ENCODE measurements at regions not wholly inside any gene's neighbourhood (a gene's known extent, or its start where the extent isn't known, plus 50 kb on each side); places are given as distances from the start of the nearest gene placed in this dataset.

GRCh38 chr4:145281951-145282350 lies 101.6 kb upstream of the OTUD4 start:
- Histone ChIP-seq H3K4me3 (no peak overlapping the region), H3K4me1 (peaks cover 0 to 36% (median 17%) of the 10 kb centered on the region in 12 donors), H3K36me3 (no peaks in the 10 kb centered on the region), H3K27me3 (no peaks in the 10 kb centered on the region), H3K9me3 (no peaks in the 10 kb centered on the region), H3K27ac (no peak overlapping the region)
- no peak for TF ChIP-seq POLR2A (IDR thresholded peaks at IDR 0.05)
- TF ChIP-seq, protein P1, sequence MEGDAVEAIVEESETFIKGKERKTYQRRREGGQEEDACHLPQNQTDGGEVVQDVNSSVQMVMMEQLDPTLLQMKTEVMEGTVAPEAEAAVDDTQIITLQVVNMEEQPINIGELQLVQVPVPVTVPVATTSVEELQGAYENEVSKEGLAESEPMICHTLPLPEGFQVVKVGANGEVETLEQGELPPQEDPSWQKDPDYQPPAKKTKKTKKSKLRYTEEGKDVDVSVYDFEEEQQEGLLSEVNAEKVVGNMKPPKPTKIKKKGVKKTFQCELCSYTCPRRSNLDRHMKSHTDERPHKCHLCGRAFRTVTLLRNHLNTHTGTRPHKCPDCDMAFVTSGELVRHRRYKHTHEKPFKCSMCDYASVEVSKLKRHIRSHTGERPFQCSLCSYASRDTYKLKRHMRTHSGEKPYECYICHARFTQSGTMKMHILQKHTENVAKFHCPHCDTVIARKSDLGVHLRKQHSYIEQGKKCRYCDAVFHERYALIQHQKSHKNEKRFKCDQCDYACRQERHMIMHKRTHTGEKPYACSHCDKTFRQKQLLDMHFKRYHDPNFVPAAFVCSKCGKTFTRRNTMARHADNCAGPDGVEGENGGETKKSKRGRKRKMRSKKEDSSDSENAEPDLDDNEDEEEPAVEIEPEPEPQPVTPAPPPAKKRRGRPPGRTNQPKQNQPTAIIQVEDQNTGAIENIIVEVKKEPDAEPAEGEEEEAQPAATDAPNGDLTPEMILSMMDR (IDR thresholded peaks at IDR 0.05) = no peak
- intact Hi-C loops (cut with DNase I) = loop anchor here in 1 of 10 donors (10.0 kb wide), 1 partner anchor 203 kb away; the partner anchor contains the start of gene SMAD1
- WGBS, 4 donors = 50 to 77% (median 69%) methylated on average over 1 of the region's 1 CpG
- no peak for ATAC-seq
- DNase-seq = no peak

DNA sequence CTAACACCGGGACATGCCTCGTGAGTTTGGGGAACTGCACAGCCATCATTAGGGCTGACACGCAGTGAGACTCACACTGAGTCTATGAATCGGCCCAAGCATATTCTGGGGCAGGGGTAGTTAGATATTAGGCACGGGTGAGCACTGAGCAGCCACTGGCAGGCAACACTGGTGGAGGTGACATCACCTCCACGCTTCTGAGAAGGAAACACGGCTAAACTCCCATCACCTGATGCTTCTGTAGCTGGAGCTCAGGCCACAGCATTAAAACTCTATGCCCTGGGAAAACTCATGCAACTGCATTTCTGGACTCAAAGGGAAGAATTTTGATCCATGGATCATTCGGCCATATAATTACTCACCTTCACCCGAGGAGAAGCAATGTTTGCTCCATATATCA lies 100.8 kb upstream of the OTUD4 start:
- 85 to 93% (median 90%) methylated on average over 9 of the region's 9 CpGs for WGBS, 4 donors
- H3K36me3 ChIP-seq = no peaks in the 10 kb centered on the region
- no peak for DNase-seq
- no peak overlapping the region for H3K27ac ChIP-seq
- H3K4me3 ChIP-seq = no peak overlapping the region
- no peak for ATAC-seq
- H3K27me3 ChIP-seq = no peaks in the 10 kb centered on the region
- intact Hi-C loops (cut with DNase I) = loop anchor here in 1 of 10 donors (10.0 kb wide), 1 partner anchor 204 kb away; the partner anchor contains the start of gene SMAD1
- peaks cover 0 to 36% (median 17%) of the 10 kb centered on the region in 12 donors for H3K4me1 ChIP-seq
- H3K9me3 ChIP-seq = no peaks in the 10 kb centered on the region
- TF ChIP-seq, protein P1 (IDR thresholded peaks at IDR 0.05) = no peak
- no peak for TF ChIP-seq POLR2A (IDR thresholded peaks at IDR 0.05)

DNA sequence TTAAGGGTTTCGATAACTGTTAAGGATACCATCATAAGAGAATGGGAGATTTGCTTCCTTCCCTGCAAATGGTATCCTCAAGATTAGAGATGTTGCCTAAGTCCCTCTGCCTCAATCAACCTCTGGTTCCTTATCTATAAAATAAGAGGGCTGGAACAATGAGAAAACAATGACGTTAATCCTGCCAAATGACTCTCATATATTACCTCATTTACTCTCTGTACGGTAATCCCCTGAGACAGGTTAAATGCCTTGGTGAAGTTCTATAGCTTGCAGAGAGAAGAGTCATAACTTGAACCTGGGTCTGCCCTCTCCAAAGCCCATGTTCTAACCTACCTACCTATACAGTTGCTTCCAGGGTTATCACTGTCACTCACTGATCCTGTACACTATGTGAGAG lies 100.2 kb upstream of the OTUD4 start:
- intact Hi-C loops (cut with DNase I) = loop anchor here in 1 of 10 donors (10.0 kb wide), 1 partner anchor 204 kb away; the partner anchor contains the start of gene SMAD1
- TF ChIP-seq POLR2A (IDR thresholded peaks at IDR 0.05) = no peak
- TF ChIP-seq, protein P1 (IDR thresholded peaks at IDR 0.05) = no peak
- no peaks in the 10 kb centered on the region for H3K36me3 ChIP-seq
- H3K4me1 ChIP-seq = peaks cover 0 to 36% (median 17%) of the 10 kb centered on the region in 12 donors
- WGBS, 4 donors = 46 to 58% (median 53%) methylated on average over 3 of the region's 3 CpGs
- H3K27me3 ChIP-seq = no peaks in the 10 kb centered on the region
- no peaks in the 10 kb centered on the region for H3K9me3 ChIP-seq
- H3K27ac ChIP-seq = no peak overlapping the region
- H3K4me3 ChIP-seq = no peak overlapping the region
- ATAC-seq = no peak
- DNase-seq = no peak

- no peak overlapping the region for H3K4me3 ChIP-seq
- intact Hi-C loops (cut with DNase I) = no loop called here
- H3K27ac ChIP-seq = peak overlapping the region in 10 of 12 donors; percentile 18 to 75 (median 55)
- DNase-seq (peak in 2 of 5 donors; percentile 16 to 35), ATAC-seq (peak; percentile 48 to 89 (median 68))
- peaks cover 0 to 36% (median 17%) of the 10 kb centered on the region in 12 donors for H3K4me1 ChIP-seq
- TF ChIP-seq, protein P1 (IDR thresholded peaks at IDR 0.05) = no peak
- no peak for TF ChIP-seq POLR2A (IDR thresholded peaks at IDR 0.05)
- H3K9me3 ChIP-seq = no peaks in the 10 kb centered on the region
- H3K36me3 ChIP-seq = no peaks in the 10 kb centered on the region
- H3K27me3 ChIP-seq = no peaks in the 10 kb centered on the region
- whole genome bisulfite sequencing, 4 donors = 5 to 22% (median 12%) methylated on average over 8 of the region's 8 CpGs
Observed at GRCh38 chr4:145279122-145279960, 99.0 kb upstream of the OTUD4 start.

All from heart left ventricle (tissue), 16 donors.